Occipital lobe (tissue), 1 donor: ENCODE measurements at regions not wholly inside any gene's neighbourhood (a gene's known extent, or its start where the extent isn't known, plus 50 kb on each side); places are given as distances from the start of the nearest gene placed in this dataset.
"Not testable (repeated sequence)": the region's sequence is repeated elsewhere in the genome, so short reads cannot be mapped to it uniquely, and the experiment has no call there.

Experiments
- DNase-seq: peaks from one replicate; lab custom pipeline; 2025; lab: John Stamatoyannopoulos, UW

GRCh38 chr10:34058845-34059614, 724.6 kb upstream of the NRP1 start:
- DNase-seq: no peak

GRCh38 chr10:34055410-34055985, 721.0 kb upstream of the NRP1 start:
- not testable (repeated sequence) for DNase-seq

- DNase-seq: no peak
These were observed 715.4 kb upstream of the NRP1 start for GRCh38 chr10:34049887-34050286.

- DNase-seq: no peak
These were observed 715.0 kb upstream of the NRP1 start for GRCh38 chr10:34049469-34049868.

GRCh38 chr10:34047389-34047788, 712.9 kb upstream of the NRP1 start:
- no peak for DNase-seq

- no peak for DNase-seq
These were observed 712.1 kb upstream of the NRP1 start for GRCh38 chr10:34046506-34047034.

- no peak for DNase-seq
These were observed 711.2 kb upstream of the NRP1 start for GRCh38 chr10:34045571-34046190.

GRCh38 chr10:34041871-34042270, 707.4 kb upstream of the NRP1 start:
- DNase-seq: no peak

- no peak for DNase-seq
These were observed 703.0 kb upstream of the NRP1 start for GRCh38 chr10:34037499-34037898.

GRCh38 chr10:34035241-34035790, 700.8 kb upstream of the NRP1 start:
- DNase-seq: not testable (repeated sequence)

- no peak for DNase-seq
These were observed 698.6 kb upstream of the NRP1 start for GRCh38 chr10:34033078-34033477.

- DNase-seq: no peak
These were observed 698.1 kb upstream of the NRP1 start for GRCh38 chr10:34032564-34032963.

- no peak for DNase-seq
These were observed 696.9 kb upstream of the NRP1 start for GRCh38 chr10:34031400-34031799.

GRCh38 chr10:34029455-34029854, 695.0 kb upstream of the NRP1 start:
- DNase-seq: no peak

- no peak for DNase-seq
These were observed 694.5 kb upstream of the NRP1 start for GRCh38 chr10:34028936-34029335.

- DNase-seq: no peak
These were observed 690.4 kb upstream of the NRP1 start for GRCh38 chr10:34024693-34025425.

- no peak for DNase-seq
These were observed 689.8 kb upstream of the NRP1 start for GRCh38 chr10:34024282-34024681.

GRCh38 chr10:34022195-34022594, 687.7 kb upstream of the NRP1 start:
- no peak for DNase-seq

GRCh38 chr10:34018784-34019183, 684.3 kb upstream of the NRP1 start:
- DNase-seq: no peak

GRCh38 chr10:34018129-34018528, 683.7 kb upstream of the NRP1 start:
- DNase-seq: no peak

- DNase-seq: no peak
These were observed 682.8 kb upstream of the NRP1 start for GRCh38 chr10:34017281-34017680.

GRCh38 chr10:34016576-34016975, 682.1 kb upstream of the NRP1 start:
- DNase-seq: no peak
